GM21423 (cell line): ENCODE measurements at regions not wholly inside any gene's neighbourhood (a gene's known extent, or its start where the extent isn't known, plus 50 kb on each side); places are given as distances from the start of the nearest gene placed in this dataset.
"Not testable (repeated sequence)": the region's sequence is repeated elsewhere in the genome, so short reads cannot be mapped to it uniquely, and the experiment has no call there.

Experiments
- ATAC-seq: cut with Tn5 transposase; IDR thresholded peaks from one replicate; pipeline ENCODE4 v1.9.1; 2021; ENCODE audit warnings: mild to moderate bottlenecking, moderate library complexity; ENCODE audit not compliant: unreplicated experiment

- no peak for ATAC-seq
Measured at GRCh38 chr13:31515427-31515826, 223.9 kb upstream of the RXFP2 start.

- ATAC-seq, result no peak
Measured at GRCh38 chr13:31517599-31517998, 221.7 kb upstream of the RXFP2 start.

DNA sequence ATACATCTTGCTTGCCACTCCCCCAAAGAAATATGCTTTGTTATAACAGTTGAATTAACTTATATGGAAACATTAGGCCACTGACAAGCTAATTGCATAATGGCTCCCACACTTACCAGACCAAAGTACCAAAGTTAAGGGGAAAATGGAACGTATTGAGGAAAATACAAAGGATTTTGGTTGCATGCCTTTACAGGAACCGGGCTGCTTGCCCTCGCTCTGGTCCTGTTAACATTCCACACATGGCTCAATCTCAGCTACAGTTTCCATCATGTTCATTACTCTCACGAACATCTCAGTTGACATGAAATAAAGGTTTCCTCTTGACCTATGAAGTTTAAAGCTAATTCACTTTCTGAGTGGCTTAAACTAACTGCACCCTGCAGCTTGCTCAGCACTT, 220.7 kb upstream of the RXFP2 start:
- ATAC-seq, result no peak

GRCh38 chr13:31521435-31521834, 217.9 kb upstream of the RXFP2 start:
- no peak for ATAC-seq

DNA sequence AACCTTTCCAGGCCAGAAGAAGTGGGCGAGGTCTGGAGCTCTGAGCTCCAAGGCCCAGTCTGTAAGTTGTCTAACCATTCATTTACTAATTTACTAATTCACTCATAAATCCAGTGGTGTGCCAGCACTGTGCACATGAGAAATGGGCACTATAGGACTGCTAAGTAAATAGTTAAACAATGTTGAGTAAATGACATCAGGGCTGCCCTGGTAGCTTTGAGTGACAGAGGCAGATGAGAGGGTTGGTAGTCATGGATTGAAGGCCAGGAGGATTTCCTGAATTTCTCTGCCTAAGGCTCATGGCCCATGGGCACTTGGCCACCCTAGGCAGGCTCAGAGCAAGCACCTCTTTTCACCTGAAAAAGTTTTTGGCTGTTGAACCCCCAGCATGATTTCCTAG, 216.9 kb upstream of the RXFP2 start:
- ATAC-seq, result no peak

GRCh38 chr13:31528176-31528575, 211.2 kb upstream of the RXFP2 start:
- no peak for ATAC-seq

DNA sequence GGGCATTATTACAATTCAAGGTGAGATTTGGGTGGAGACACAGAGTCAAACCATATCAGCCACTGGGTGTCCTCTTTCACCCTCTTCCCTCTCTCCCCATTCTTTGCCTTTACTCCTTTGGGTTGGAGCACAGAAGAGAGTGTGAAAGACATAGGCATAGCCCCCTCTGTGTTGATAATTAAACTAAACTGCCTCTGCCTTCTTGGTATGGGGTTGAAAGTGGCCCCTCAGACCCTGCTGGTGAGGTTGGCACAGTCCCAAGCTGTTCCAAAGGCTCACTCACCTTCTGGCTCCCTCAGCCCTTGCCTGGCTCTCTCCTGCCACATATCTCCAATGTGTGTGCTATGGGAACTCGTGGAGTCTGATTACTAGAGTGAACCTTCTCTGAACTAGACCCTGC, 210.6 kb upstream of the RXFP2 start:
- ATAC-seq, result no peak

DNA sequence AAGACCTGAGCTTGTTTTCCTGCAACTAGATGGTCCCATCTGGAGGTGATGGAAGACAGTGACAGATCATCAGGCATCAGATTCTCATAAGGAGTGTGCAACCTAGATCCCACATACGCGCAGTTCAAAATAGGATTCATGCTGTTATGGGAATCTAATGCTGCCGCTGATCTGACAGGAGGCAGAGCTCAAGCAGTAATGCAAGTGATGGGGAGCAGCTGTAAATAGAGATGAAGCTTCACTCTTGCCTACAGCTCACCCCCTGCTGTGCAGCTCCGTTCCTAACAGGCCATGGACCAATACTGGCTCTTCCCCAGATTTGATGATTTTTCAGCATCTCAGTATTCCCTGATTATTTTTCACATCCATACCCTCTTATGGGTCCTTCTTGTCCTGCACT, 208.4 kb upstream of the RXFP2 start:
- ATAC-seq, result no peak

GRCh38 chr13:31537052-31537451, 202.3 kb upstream of the RXFP2 start:
- no peak for ATAC-seq

- no peak for ATAC-seq
Measured at GRCh38 chr13:31538067-31539042, 201.0 kb upstream of the RXFP2 start.

- ATAC-seq, result no peak
Measured at GRCh38 chr13:31540281-31540680, 199.0 kb upstream of the RXFP2 start.

- ATAC-seq, result no peak
Measured at GRCh38 chr13:31543190-31543589, 196.1 kb upstream of the RXFP2 start.

DNA sequence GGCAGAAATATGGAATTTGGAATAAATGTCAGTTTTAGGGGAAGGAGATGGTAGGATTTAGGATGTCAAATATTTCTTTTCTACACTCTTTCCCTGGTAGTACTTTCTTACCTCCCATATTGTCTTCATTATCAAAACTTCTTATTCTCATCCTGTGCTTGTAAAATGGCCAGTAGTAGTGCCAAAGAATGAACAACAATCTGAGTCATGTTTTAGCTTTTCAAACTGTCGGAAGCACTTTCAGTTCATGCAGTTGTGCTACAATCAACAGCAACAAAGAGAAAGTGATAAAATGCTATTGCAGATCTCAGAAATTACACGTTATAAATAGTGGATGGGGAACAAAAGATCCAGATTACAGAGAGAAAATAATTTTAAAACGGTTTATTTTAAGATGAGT, 193.7 kb upstream of the RXFP2 start:
- ATAC-seq, result no peak

GRCh38 chr13:31556376-31556775, 182.9 kb upstream of the RXFP2 start:
- ATAC-seq, result no peak

DNA sequence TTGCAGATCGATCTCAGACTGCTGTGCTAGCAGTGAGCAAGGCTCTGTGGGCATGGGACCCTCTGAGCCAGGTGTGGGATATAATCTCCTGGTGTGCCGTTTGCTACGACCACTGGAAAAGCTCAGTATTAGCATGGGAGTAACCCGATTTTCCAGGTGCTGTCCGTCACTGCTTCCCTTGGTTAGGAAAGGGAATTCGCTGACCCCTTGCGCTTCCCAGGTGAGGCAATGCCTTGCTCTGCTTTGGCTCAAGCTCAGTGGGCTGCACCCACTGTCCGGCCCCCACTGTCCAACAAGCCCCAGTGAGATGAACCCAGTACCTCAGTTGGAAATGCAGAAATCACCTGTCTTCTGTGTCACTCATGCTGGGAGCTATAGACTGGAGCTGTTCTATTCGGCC, 155.1 kb upstream of the RXFP2 start:
- not testable (repeated sequence) for ATAC-seq

- no peak for ATAC-seq
Measured at GRCh38 chr13:31587698-31588266, 151.5 kb upstream of the RXFP2 start.

GRCh38 chr13:31588316-31588715, 151.0 kb upstream of the RXFP2 start:
- ATAC-seq, result no peak

DNA sequence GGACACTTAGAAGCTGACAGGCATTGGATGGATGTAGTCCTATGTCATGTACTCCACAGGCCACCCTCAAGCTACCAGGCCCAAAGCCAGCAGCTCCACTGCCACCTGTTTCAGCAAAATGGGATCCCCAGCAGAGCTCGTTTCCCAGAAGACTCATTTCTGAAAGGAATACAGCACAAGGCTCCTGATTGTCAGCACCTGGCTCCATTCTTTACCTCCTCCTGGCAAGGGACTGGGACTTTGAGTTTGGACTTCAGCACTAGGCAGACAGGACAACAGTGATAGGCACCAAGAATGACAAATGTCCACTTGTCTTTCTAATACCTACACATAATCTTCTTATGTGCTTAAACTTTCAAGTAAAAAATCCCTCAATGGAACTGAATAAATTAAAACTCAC, 150.4 kb upstream of the RXFP2 start:
- ATAC-seq, result no peak

DNA sequence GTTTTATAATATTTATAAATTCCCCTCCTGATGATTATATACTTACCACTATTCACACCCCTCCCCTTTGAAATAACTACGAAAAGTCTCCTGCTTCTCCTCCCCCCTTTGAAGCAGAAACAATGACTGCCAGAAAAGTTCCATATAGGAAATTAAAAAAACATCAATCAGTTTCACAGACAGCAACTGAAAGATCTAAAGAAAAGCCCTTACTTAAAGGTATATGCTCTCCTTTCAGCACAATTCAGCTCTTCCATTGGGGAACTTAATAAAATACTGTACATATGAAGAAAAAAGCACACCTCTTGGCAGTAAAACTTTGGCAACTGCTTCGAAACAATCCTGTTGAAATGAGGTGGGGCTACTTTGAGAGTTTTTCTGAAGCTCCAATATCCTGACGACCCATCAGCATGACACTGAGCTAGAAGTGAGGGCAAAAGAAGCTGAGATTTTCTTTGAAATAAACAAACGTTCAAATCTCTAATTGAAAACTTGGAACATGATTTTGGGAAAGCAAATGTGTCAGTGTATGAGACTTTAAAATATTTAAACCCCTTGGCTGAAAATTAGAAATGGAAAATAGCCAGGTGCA, 147.6 kb upstream of the RXFP2 start:
- ATAC-seq, result no peak

DNA sequence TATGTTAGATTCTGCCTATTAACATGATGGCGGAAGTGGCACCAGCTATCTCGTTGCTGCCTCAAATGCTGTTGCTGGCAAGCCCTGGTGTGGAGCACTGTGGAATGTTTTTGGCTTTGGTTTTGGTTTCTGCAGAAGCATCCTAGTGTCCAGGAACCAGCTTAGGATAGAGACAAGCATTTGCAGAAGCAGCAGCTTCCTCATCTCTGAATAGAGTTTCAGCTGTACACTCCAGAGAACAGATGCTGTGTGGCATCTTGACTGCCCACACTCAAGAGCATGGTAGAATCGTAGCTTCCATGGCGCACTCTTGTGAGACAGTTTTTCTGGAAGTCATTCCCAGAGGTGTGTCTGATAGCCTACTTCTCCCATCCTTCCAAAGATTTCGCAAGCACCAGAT, 145.3 kb upstream of the RXFP2 start:
- ATAC-seq, result no peak

DNA sequence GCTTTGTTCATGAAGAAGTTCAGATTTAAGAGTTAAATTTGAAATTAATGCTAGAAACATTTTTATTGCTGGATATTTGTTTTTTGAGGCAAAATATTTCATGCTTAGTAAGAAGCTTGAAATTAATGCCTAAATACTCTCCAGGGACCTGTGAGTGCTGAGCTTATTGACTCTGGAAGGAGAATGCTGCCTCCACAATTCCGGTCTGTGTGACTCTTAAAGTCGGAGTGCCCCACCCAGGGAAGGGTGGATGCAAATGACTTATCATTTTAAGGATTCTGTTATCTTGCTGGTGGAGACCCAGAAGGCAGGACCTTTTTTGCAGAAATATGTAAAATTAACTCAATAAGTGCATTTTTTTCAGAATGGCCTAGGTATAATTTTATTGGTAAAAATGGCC, 143.8 kb upstream of the RXFP2 start:
- ATAC-seq, result no peak

GRCh38 chr13:31598990-31599389, 140.3 kb upstream of the RXFP2 start:
- ATAC-seq, result no peak
